GM18870 (cell line): ENCODE measurements at regions not wholly inside any gene's neighbourhood (a gene's known extent, or its start where the extent isn't known, plus 50 kb on each side); places are given as distances from the start of the nearest gene placed in this dataset.
"Not testable (repeated sequence)": the region's sequence is repeated elsewhere in the genome, so short reads cannot be mapped to it uniquely, and the experiment has no call there.

Source experiments
- ATAC-seq: cut with Tn5 transposase; IDR thresholded peaks from one replicate; pipeline ENCODE4 v1.9.1; 2021; ENCODE audit warnings: moderate library complexity; ENCODE audit not compliant: unreplicated experiment

DNA sequence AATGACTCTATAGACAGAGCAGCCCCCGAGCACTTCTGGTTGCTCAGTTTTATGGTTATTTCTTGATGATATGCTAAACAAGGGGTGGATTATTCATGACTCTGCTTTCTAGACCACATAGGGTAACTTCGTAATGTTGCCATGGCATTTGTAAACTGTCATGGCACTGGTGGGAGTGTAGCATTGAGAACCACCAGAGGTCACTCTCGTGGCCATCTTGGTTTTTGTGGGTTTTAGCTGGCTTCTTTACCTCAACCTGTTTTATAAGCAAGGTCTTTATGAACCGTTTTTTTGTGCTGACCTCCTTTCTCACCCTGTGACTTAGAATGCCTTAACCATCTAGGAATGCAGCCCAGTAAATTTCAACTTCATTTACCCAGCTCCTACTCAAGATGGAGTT lies 1036.2 kb upstream of the FLRT2 start:
- no peak for ATAC-seq

GRCh38 chr14:84496677-84497076 lies 1033.3 kb upstream of the FLRT2 start:
- no peak for ATAC-seq

DNA sequence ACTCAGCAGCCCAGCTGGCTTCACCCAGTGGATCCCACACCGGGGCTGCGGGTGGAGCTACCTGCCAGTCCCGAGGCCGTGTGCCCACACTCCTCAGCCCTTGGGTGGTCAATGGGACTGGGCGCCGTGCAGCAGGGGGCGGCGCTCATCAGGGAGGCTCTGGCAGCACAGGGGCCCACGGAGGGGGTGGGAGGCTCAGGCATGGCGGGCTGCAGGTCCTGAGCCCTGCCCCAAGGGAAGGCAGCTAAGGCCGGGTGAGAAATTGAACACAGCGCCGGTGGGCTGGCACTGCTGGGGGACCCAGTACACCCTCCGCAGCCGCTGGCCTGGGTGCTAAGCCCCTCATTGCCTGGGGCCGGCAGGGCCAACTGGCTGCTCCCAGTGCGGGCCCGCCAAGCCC lies 1017.1 kb upstream of the FLRT2 start:
- ATAC-seq, result not testable (repeated sequence)

GRCh38 chr14:84519836-84520235 lies 1010.1 kb upstream of the FLRT2 start:
- no peak for ATAC-seq

DNA sequence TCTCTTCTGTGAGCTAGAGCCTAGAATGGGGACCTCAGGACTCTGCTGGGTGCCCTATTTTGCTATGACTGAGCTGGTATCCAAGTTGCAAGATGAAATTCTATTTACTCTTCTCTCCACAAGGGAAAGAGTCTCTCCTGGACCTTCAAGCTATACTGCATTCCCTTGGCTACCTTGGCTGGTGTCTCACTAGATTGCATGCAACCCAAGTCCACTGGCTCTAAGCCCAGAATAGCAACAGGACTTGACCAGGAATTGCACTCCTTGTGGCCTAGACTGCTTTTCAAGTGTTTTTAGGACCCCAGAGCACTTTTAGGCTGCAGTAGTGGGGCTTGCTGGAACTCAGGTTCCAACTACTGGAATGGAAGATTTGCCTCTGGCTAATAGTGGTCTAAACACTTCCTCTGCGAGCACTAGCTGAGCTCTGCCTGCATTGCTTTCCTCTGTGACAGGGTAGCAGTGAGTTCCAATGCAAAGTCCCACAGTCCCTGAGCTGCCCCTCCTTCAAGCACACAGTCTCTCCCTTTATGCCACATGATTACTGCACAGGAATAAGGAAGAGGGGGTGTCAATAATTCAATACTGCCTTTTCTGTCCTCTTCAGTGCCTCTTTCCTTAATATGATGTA lies 1009.1 kb upstream of the FLRT2 start:
- no peak for ATAC-seq

- ATAC-seq, result no peak
These were observed 1006.2 kb upstream of the FLRT2 start for GRCh38 chr14:84523746-84524145.

DNA sequence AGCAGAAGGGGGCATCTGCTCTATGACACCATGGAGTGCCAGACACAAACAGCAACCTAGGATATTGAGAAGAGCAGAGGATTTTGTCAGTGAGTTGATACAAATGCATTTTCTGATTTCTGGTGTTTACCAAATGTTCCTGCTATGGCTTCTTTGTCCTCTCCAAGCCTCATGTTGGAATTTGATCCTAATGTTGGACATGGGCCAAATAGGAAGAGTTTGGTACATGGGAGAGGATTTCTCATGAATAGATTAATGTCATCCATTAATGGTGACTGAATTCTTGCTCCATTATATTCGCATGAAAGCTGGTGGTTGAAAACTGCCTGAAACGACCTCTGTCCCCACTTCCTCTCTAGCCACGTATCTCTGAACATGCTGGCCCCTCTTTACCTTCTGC lies 1002.2 kb upstream of the FLRT2 start:
- ATAC-seq, result no peak

GRCh38 chr14:84532016-84532415 lies 997.9 kb upstream of the FLRT2 start:
- no peak for ATAC-seq

DNA sequence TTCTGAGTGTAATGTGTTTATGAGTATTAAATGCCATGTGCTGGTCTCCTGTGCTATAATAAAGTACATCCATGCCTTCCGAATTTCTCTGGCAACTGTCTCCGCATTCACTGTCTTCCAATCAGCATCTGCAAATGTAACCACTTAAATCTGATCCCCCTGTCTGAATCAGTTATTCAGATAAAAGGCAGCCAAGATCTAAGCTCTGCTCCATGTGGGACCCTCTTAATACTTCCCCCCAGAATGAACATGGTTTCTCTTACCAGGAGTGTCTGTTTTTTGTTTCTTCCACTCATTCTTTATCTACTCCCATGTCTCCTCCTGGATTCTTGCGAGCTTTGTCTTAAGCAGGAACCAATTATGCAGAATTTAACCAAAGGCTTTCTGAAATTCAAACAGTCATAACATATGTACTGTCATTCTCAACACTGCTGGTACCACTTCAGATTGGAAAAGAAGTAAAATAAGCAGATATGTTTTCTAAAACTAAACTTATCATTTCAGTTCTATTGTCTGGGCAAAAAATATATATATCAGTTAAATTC lies 996.7 kb upstream of the FLRT2 start:
- ATAC-seq, result no peak

- no peak for ATAC-seq
These were observed 996.2 kb upstream of the FLRT2 start for GRCh38 chr14:84533791-84534190.

GRCh38 chr14:84535484-84535883 lies 994.5 kb upstream of the FLRT2 start:
- no peak for ATAC-seq

- ATAC-seq, result no peak
These were observed 994.0 kb upstream of the FLRT2 start for GRCh38 chr14:84535976-84536375.

- ATAC-seq, result no peak
These were observed 988.9 kb upstream of the FLRT2 start for GRCh38 chr14:84541018-84541417.

DNA sequence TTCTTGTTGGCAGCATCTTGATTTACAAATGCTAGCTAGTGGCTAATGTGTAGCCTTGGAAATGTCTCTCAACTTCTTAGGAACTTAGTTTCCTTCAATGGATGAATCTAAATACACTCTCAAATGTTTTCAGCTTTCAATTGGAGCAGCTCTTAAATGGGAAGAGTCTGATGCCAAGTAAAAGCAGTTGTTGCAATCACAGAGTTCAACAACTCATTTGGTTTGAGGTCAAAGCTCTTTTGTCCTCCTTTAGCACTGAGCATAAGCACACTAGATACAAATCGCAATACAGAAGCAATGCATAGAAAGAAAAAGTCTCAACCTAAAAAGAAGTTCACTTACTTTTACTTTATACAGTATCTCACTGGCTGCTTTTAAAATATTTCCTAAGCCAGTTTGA lies 986.1 kb upstream of the FLRT2 start:
- ATAC-seq, result no peak

DNA sequence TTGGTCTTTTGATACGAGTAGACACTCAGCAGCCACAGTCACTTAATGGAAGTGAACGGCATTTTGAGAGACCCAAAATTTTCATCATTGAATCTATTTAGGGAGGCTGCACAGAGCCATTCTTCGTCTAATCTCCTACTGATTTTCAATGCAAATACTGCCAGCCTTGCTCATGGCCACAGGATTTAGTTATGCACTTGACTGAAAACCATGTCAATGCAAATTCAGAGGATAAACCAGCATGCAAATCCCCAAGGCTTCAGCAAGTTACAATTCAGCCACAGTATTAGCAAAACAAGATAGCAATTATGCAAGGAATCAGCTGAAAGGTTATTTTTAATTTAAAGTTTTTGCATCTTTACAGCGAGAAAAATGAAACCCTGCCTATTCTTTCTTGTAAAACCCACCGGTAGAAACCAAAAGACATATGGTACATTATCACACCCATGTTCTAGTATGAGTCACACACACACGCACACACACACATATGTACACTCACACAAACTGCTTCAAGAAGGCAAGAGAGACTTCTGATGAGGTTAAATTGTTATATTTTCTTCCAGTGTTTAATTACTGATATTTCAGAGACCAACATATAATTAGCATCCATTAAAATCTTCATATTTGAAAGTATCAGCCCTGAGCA lies 985.3 kb upstream of the FLRT2 start:
- ATAC-seq, result no peak

- ATAC-seq, result no peak
These were observed 983.7 kb upstream of the FLRT2 start for GRCh38 chr14:84546236-84546635.

GRCh38 chr14:84554136-84554535 lies 975.8 kb upstream of the FLRT2 start:
- no peak for ATAC-seq

- ATAC-seq, result no peak
These were observed 974.5 kb upstream of the FLRT2 start for GRCh38 chr14:84555493-84555892.

DNA sequence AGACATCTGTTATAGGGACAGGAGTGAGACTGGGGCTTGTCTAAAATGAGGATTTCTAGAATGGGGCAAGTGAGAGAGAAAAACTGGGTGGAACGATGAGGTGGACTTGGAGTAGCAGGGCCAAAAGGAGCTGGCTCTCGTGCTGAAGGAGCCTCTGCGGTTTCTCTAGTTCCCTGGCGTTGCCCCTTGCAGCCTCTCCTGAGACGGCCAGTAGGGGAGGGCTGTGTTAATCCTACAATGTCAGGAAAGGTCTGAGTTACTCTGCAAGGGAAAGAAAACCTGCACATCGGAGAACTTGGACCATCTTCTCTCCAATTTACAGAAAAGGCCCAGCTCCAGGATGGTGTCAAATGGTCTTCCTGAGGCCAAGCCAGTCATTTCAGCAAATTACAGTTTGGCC lies 963.8 kb upstream of the FLRT2 start:
- no peak for ATAC-seq

GRCh38 chr14:84575681-84576080 lies 954.3 kb upstream of the FLRT2 start:
- ATAC-seq, result no peak

GRCh38 chr14:84579292-84579691 lies 950.7 kb upstream of the FLRT2 start:
- no peak for ATAC-seq

GRCh38 chr14:84581041-84581440 lies 948.9 kb upstream of the FLRT2 start:
- ATAC-seq, result no peak

DNA sequence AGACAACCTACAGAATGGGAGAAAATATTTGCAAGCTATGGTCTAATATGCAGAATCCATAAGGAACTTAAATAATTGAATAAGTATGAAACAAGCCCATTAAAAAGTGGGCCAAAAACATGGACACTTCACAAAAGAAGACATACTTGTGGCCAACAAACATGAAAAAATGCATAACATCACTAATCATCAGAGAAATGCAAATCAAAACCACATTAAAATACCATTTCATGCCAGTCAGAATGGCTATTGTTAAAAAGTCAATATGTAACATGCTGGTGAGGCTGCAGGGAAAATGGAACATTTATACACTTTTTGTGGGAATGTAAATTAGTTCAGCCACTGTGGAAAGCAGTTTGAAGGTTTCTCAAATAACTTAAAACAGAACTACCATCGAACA lies 945.4 kb upstream of the FLRT2 start:
- no peak for ATAC-seq
